ENCODE measurements at regions not wholly inside any gene's neighbourhood (a gene's known extent, or its start where the extent isn't known, plus 50 kb on each side); places are given as distances from the start of the nearest gene placed in this dataset.

DNA sequence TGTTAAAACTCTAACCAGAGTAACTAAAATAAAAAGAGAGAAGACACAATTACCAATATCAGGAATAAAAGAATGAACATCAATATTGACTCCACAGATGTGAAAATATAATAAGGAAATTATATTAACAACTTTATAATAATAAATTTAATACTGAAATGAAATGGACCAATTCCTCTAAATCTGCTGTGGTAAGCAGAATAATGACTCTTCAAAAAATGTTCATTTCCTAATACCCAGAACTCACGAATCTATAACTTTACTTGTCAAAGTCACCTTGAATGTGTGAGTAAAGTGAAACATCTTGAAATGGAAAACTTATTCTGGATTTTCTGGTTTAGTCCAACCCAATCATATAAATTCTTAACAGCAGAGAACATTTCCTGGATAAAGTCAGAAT lies 1391.1 kb downstream of the FAM133A start:
- Histone ChIP-seq H3K4me1 (ENCODE audit: insufficient read depth, low read length, poor library complexity, severe bottlenecking) (no peaks in the 10 kb centered on the region), H3K27me3 (ENCODE audit: insufficient read depth, low read length, poor library complexity, severe bottlenecking) (no peaks in the 10 kb centered on the region), H3K79me2 (ENCODE audit: insufficient read depth, low read length) (no peaks in the 10 kb centered on the region), H4K20me1 (ENCODE audit: insufficient read depth, low read length, poor library complexity, severe bottlenecking) (no peaks in the 10 kb centered on the region), H3K36me3 (ENCODE audit: insufficient read depth, low read length) (no peaks in the 10 kb centered on the region), H3F3A (ENCODE audit: low read depth) (no peaks in the 10 kb centered on the region), H3K4me3 (ENCODE audit: low read length, poor library complexity, severe bottlenecking) (no peak overlapping the region), H3K9me3 (ENCODE audit: insufficient read depth, low read depth, low read length) (no peaks in the 10 kb centered on the region), H3K4me2 (ENCODE audit: low read depth, low read length, poor library complexity, severe bottlenecking) (no peak overlapping the region), H2AFZ (ENCODE audit: low read length) (no peak overlapping the region), H3K9me2 (replicated peaks; ENCODE audit: low read depth, low read length) (no peaks in the 10 kb centered on the region), H3K9ac (ENCODE audit: low read depth, low read length, poor library complexity, severe bottlenecking) (no peak overlapping the region)
- TF ChIP-seq, protein P1, sequence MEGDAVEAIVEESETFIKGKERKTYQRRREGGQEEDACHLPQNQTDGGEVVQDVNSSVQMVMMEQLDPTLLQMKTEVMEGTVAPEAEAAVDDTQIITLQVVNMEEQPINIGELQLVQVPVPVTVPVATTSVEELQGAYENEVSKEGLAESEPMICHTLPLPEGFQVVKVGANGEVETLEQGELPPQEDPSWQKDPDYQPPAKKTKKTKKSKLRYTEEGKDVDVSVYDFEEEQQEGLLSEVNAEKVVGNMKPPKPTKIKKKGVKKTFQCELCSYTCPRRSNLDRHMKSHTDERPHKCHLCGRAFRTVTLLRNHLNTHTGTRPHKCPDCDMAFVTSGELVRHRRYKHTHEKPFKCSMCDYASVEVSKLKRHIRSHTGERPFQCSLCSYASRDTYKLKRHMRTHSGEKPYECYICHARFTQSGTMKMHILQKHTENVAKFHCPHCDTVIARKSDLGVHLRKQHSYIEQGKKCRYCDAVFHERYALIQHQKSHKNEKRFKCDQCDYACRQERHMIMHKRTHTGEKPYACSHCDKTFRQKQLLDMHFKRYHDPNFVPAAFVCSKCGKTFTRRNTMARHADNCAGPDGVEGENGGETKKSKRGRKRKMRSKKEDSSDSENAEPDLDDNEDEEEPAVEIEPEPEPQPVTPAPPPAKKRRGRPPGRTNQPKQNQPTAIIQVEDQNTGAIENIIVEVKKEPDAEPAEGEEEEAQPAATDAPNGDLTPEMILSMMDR (conservative IDR thresholded peaks at IDR 0.05; ENCODE audit: low read length): no peak
- no peak for TF ChIP-seq EZH2phosphoT487 (IDR thresholded peaks at IDR 0.05; ENCODE audit: borderline replicate concordance)

DNA sequence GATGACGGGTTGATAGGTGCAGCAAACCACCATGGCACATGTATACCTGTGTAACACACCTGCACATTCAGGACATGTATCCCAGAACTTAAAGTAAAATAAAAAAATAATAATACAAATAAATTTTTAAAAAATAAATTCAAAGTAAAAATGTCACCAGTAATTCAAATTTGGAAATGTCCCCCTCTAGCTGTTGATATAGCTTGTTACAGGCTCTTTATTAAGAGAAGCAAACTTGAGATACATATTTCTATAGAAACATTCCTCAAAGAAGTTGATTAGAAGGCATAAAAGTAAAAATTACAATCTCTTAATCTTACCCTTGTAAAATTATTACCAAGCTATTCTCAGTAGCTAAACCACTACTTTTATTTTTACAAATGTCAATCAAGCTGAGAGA lies 1397.0 kb downstream of the FAM133A start:
- Histone ChIP-seq H3K27me3 (ENCODE audit: insufficient read depth, low read length, poor library complexity, severe bottlenecking) (no peaks in the 10 kb centered on the region), H3K4me2 (ENCODE audit: low read depth, low read length, poor library complexity, severe bottlenecking) (no peak overlapping the region), H4K20me1 (ENCODE audit: insufficient read depth, low read length, poor library complexity, severe bottlenecking) (no peaks in the 10 kb centered on the region), H3K36me3 (ENCODE audit: insufficient read depth, low read length) (no peaks in the 10 kb centered on the region), H3K4me1 (ENCODE audit: insufficient read depth, low read length, poor library complexity, severe bottlenecking) (no peaks in the 10 kb centered on the region), H3K9ac (ENCODE audit: low read depth, low read length, poor library complexity, severe bottlenecking) (no peak overlapping the region), H2AFZ (ENCODE audit: low read length) (no peak overlapping the region), H3K4me3 (ENCODE audit: low read length, poor library complexity, severe bottlenecking) (no peak overlapping the region), H3K9me2 (replicated peaks; ENCODE audit: low read depth, low read length) (no peaks in the 10 kb centered on the region), H3K9me3 (ENCODE audit: insufficient read depth, low read depth, low read length) (no peaks in the 10 kb centered on the region), H3K79me2 (ENCODE audit: insufficient read depth, low read length) (no peaks in the 10 kb centered on the region), H3F3A (ENCODE audit: low read depth) (no peaks in the 10 kb centered on the region)
- TF ChIP-seq, protein P1 (conservative IDR thresholded peaks at IDR 0.05; ENCODE audit: low read length): 0 out of 2 replicates have a peak, but pooled peaks have one; percentile 14
- TF ChIP-seq EZH2phosphoT487 (IDR thresholded peaks at IDR 0.05; ENCODE audit: borderline replicate concordance): no peak

DNA sequence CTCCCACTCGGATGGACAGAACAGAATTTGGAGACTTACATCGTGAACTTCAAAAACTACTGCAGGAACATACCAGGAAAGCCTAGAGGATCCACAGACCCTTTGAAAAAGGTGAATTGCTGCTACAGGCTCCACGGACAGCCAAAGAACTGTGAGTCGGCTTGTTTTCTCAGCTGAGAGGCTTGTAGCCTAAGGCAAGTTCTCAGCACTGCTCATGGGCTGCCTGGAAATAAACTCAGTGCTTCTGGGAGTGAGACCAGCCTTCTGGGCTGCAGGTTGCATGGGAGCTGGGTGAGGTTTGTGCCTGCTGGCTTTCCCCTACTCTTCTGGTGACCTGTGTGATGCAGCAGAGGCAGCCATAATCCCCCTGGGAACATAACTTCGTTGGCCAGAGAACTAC lies 1397.6 kb downstream of the FAM133A start:
- no peak overlapping the region for H3K9ac ChIP-seq (ENCODE audit: low read depth, low read length, poor library complexity, severe bottlenecking)

More for the DNA sequence above, 1397.6 kb downstream of the FAM133A start:
- H3K27me3 ChIP-seq (ENCODE audit: insufficient read depth, low read length, poor library complexity, severe bottlenecking): no peaks in the 10 kb centered on the region
- no peaks in the 10 kb centered on the region for H3K79me2 ChIP-seq (ENCODE audit: insufficient read depth, low read length)
- no peaks in the 10 kb centered on the region for H3K36me3 ChIP-seq (ENCODE audit: insufficient read depth, low read length)
- H4K20me1 ChIP-seq (ENCODE audit: insufficient read depth, low read length, poor library complexity, severe bottlenecking): no peaks in the 10 kb centered on the region
- H2AFZ ChIP-seq (ENCODE audit: low read length): no peak overlapping the region
- no peak overlapping the region for H3K4me3 ChIP-seq (ENCODE audit: low read length, poor library complexity, severe bottlenecking)
- no peak overlapping the region for H3K4me2 ChIP-seq (ENCODE audit: low read depth, low read length, poor library complexity, severe bottlenecking)
- H3K4me1 ChIP-seq (ENCODE audit: insufficient read depth, low read length, poor library complexity, severe bottlenecking): no peaks in the 10 kb centered on the region
- H3F3A ChIP-seq (ENCODE audit: low read depth): no peaks in the 10 kb centered on the region
- H3K9me3 ChIP-seq (ENCODE audit: insufficient read depth, low read depth, low read length): no peaks in the 10 kb centered on the region
- TF ChIP-seq, protein P1 (conservative IDR thresholded peaks at IDR 0.05; ENCODE audit: low read length): no peak
- TF ChIP-seq EZH2phosphoT487 (IDR thresholded peaks at IDR 0.05; ENCODE audit: borderline replicate concordance): no peak
- no peaks in the 10 kb centered on the region for H3K9me2 ChIP-seq (replicated peaks; ENCODE audit: low read depth, low read length)

Data from Loucy (cell line).